Right atrium auricular region (tissue), 2 donors: ENCODE measurements at regions not wholly inside any gene's neighbourhood (a gene's known extent, or its start where the extent isn't known, plus 50 kb on each side); places are given as distances from the start of the nearest gene placed in this dataset.
"Not testable (repeated sequence)": the region's sequence is repeated elsewhere in the genome, so short reads cannot be mapped to it uniquely, and the experiment has no call there.

Experiments used
- DNase-seq: peaks from one replicate; pipeline ENCODE4 v3.0.0-alpha.2; 2019; ENCODE audit warnings: low spot score
- H3K27ac ChIP-seq, 2 donors: fragments of 200-600 bp; sonication (generic); 1 replicate in 1 of 2; 2 replicates in 1 of 2; pipeline ENCODE4 v1.5.1; 2016 to 2019
- H3K27me3 ChIP-seq, 2 donors: fragments of 200-600 bp; sonication (generic); one replicate each; pipeline versions ENCODE4 v1.5.1 to v1.6.0; 2017 to 2019
- H3K36me3 ChIP-seq: fragments of 200-600 bp; sonication (generic); one replicate; pipeline ENCODE4 v1.5.1; 2016
- H3K4me1 ChIP-seq, 2 donors: fragments of 200-600 bp; sonication (generic); one replicate each; pipeline versions ENCODE4 v1.5.1 to v1.6.0; 2017 to 2019
- H3K4me3 ChIP-seq, 2 donors: fragments of 200-600 bp; sonication (generic); 1 replicate in 1 of 2; 2 replicates in 1 of 2; pipeline ENCODE4 v1.5.1; 2017 to 2019; ENCODE audit warnings: mild to moderate bottlenecking in 1 of 2, moderate library complexity in 1 of 2
- H3K9me3 ChIP-seq, 2 donors: fragments of 200-600 bp; sonication (generic); one replicate each; pipeline ENCODE4 v1.5.1; 2019
- CTCF ChIP-seq, 2 donors: fragments of 200-600 bp; sonication (generic); IDR thresholded peaks; one replicate each; pipeline ENCODE4 v1.5.1; 2019; ENCODE audit warnings: antibody characterized with exemption in 2 of 2

DNA sequence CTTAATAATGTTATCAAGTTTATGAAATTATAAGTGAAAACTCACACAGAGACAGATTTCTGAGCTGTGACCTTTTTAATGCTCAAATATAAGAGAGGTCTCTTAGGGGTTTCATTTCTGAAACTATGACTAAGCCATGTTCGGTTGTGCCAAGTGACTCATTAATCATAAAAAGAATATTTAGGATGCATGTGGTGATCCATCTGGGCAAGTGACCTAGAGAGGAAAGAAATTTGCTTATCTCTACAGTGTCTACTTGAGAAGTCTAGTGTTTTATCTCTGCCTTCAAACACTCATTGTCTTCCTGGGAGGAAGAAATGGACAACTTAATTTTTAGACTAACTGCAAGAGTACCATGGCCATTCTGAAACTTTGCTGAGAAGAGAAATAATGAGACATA is 545.3 kb upstream of the GRID2 start:
- H3K4me3 ChIP-seq: no peak overlapping the region
- H3K27ac ChIP-seq: no peak overlapping the region
- H3K9me3 ChIP-seq: no peaks in the 10 kb centered on the region
- H3K4me1 ChIP-seq: no peaks in the 10 kb centered on the region
- no peaks in the 10 kb centered on the region for H3K36me3 ChIP-seq
- no peaks in the 10 kb centered on the region for H3K27me3 ChIP-seq
- no peak for DNase-seq
- no peak for TF ChIP-seq CTCF (IDR thresholded peaks at IDR 0.05)

DNA sequence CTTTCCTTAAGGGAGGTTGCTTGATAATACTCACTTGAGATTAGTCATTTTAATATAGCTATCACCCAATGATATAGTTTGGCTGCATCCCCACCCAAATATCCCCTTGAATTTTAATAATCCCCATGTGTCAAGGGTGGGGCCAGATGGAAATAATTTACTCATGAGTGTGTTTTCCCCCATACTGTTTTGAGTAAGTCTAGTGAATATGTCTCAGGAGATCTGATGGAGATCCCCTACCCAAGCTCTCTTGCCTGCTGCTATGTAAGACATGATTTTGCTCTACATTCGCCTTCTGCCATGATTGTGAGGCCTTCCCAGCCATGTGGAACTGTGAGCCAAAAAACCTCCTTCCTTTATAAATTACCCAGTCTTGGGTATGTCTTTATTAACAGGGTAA is 539.7 kb upstream of the GRID2 start:
- H3K27ac ChIP-seq: no peak overlapping the region
- no peaks in the 10 kb centered on the region for H3K9me3 ChIP-seq
- H3K4me3 ChIP-seq: no peak overlapping the region
- no peak for TF ChIP-seq CTCF (IDR thresholded peaks at IDR 0.05)
- no peaks in the 10 kb centered on the region for H3K27me3 ChIP-seq
- no peaks in the 10 kb centered on the region for H3K36me3 ChIP-seq
- no peaks in the 10 kb centered on the region for H3K4me1 ChIP-seq
- DNase-seq: no peak

DNA sequence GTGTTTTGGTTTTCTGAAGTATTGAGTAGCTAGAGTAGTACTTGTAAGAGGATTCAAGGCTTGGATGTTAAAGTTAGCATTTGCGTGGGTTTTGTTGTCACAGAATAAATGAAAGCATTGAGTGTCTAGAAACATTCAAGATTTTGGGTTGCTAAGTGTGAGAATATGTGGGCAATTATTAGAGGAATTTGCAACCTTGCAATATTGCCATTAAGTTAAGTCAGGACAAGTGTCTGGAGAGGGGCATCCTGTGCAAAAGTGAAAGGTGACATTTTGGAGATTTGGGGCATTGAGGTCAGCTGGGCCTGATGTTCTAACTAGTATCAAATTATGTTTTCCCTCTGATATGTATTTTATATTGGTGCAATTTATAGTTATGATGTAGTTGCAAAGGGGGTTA is 533.9 kb upstream of the GRID2 start:
- Histone ChIP-seq H3K27ac (no peak overlapping the region), H3K36me3 (no peaks in the 10 kb centered on the region), H3K9me3 (no peaks in the 10 kb centered on the region), H3K4me3 (no peak overlapping the region), H3K27me3 (no peaks in the 10 kb centered on the region), H3K4me1 (no peaks in the 10 kb centered on the region)
- no peak for DNase-seq
- no peak for TF ChIP-seq CTCF (IDR thresholded peaks at IDR 0.05)

DNA sequence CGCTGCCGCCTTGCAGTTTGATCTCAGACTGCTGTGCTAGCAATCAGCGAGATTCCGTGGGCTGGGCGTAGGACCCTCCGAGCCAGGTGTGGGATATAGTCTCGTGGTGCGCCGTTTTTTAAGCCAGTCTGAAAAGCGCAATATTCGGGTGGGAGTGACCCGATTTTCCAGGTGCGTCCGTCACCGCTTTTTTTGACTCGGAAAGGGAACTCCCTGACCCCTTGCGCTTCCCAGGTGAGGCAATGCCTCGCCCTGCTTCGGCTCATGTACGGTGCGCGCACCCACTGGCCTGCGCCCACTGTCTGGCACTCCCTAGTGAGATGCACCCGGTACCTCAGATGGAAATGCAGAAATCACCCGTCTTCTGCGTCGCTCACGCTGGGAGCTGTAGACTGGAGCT is 512.1 kb upstream of the GRID2 start:
- not testable (repeated sequence) for H3K27ac ChIP-seq, H3K9me3 ChIP-seq, DNase-seq, H3K27me3 ChIP-seq, H3K36me3 ChIP-seq, H3K4me3 ChIP-seq, H3K4me1 ChIP-seq

DNA sequence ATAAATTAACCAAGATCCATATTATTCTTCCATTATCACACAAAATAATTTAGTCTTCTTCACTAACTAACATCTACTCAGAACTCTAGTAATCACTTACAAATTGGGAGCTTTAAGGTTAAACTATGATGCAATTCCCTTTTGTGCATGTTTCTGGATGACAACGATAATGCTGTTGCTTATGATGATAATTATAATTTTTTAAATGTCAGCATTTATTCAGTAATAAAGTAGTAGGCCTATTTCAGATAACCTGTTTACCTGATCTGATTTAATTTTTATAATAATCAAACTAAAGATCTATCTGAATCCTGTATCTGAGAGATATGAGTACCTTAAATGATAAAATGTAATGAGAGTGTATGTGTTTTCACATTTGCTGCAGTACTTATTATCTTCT is 507.8 kb upstream of the GRID2 start:
- DNase-seq: no peak
- Histone ChIP-seq H3K9me3 (no peaks in the 10 kb centered on the region), H3K27me3 (no peaks in the 10 kb centered on the region), H3K4me1 (no peaks in the 10 kb centered on the region), H3K27ac (no peak overlapping the region), H3K36me3 (no peaks in the 10 kb centered on the region), H3K4me3 (no peak overlapping the region)
- TF ChIP-seq CTCF (IDR thresholded peaks at IDR 0.05): no peak

DNA sequence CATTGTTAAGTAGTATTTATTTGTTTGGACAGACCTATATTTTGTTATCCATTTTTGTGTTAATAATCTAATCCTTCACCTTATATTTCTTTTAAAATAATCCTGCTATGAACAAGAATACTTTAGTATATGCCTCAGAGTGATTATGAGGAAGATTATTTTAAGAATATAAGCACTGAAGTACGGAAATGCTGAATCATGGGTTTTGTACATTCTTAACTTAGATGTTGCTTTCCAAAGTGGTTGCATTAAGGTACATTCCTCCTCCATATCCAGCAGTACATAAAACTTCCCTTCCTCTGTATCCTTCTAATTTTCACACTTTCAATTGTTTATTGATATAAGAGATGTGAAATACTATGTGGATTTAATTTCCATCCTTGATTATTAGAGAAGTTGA is 491.4 kb upstream of the GRID2 start:
- TF ChIP-seq CTCF (IDR thresholded peaks at IDR 0.05): no peak

More for the DNA sequence above, 491.4 kb upstream of the GRID2 start:
- no peaks in the 10 kb centered on the region for H3K36me3 ChIP-seq
- DNase-seq: no peak
- no peaks in the 10 kb centered on the region for H3K4me1 ChIP-seq
- H3K4me3 ChIP-seq: no peak overlapping the region
- no peak overlapping the region for H3K27ac ChIP-seq
- no peaks in the 10 kb centered on the region for H3K9me3 ChIP-seq
- H3K27me3 ChIP-seq: no peaks in the 10 kb centered on the region
